ENCODE measurements at regions not wholly inside any gene's neighbourhood (a gene's known extent, or its start where the extent isn't known, plus 50 kb on each side); places are given as distances from the start of the nearest gene placed in this dataset.

GRCh38 chr4:163776957-163777356 is 282.5 kb downstream of the TMA16 start:
- Mint-ChIP-seq H3K36me3 (no peaks in the 10 kb centered on the region), H3K27me3 (ENCODE audit: low read depth) (no peaks in the 10 kb centered on the region), H3K9me3 (no peaks in the 10 kb centered on the region), H3K27ac (no peak overlapping the region), H3K4me1 (peaks cover 2% of the 10 kb centered on the region; the same call in 1 of the 2 replicates), H3K4me3 (no peak overlapping the region)
- ChIA-PET POLR2A (no interaction called here), CTCF (no interaction called here)
- no peak for TF ChIP-seq E2F5 (CRISPR knock-in tag; IDR thresholded peaks at IDR 0.05)
- DNase-seq (ENCODE audit: low spot score) (no peak), ATAC-seq (no peak)

- ATAC-seq (no peak), DNase-seq (ENCODE audit: low spot score) (no peak)
- no peak for TF ChIP-seq USF1 (CRISPR knock-in tag; IDR thresholded peaks at IDR 0.05)
- no peak for TF ChIP-seq ZNF232 (CRISPR knock-in tag; IDR thresholded peaks at IDR 0.05)
- TF ChIP-seq CBFB (CRISPR knock-in tag; IDR thresholded peaks at IDR 0.05; ENCODE audit: low read depth): no peak
- TF ChIP-seq ZNF396 (CRISPR knock-in tag; IDR thresholded peaks at IDR 0.05; ENCODE audit: borderline replicate concordance): no peak
- TF ChIP-seq PRDM15 (CRISPR knock-in tag; IDR thresholded peaks at IDR 0.05): no peak
- no peak for TF ChIP-seq IRF2 (CRISPR knock-in tag; IDR thresholded peaks at IDR 0.05; ENCODE audit: borderline replicate concordance, low read depth)
- no peak for TF ChIP-seq IRF1 (CRISPR knock-in tag; IDR thresholded peaks at IDR 0.05)
- TF ChIP-seq PRRX2 (CRISPR knock-in tag; IDR thresholded peaks at IDR 0.05): no peak
- no peak for TF ChIP-seq ZNF425 (CRISPR knock-in tag; conservative IDR thresholded peaks at IDR 0.05)
- no peak for TF ChIP-seq GRHL2 (CRISPR knock-in tag; IDR thresholded peaks at IDR 0.05; ENCODE audit: insufficient replicate concordance, severe bottlenecking)
- no peak for TF ChIP-seq ATF2 (CRISPR knock-in tag; IDR thresholded peaks at IDR 0.05; ENCODE audit: borderline replicate concordance, low read depth)
- TF ChIP-seq FOXP1 (CRISPR knock-in tag; IDR thresholded peaks at IDR 0.05; ENCODE audit: borderline replicate concordance): no peak
- H3K36me3 Mint-ChIP-seq: peaks cover 5% of the 10 kb centered on the region; the same call in 1 of the 2 replicates
- H3K27ac Mint-ChIP-seq: no peak overlapping the region
- POLR2A ChIA-PET: no interaction called here
- H3K4me1 Mint-ChIP-seq: no peaks in the 10 kb centered on the region
- H3K27me3 Mint-ChIP-seq (ENCODE audit: low read depth): no peaks in the 10 kb centered on the region
- CTCF ChIA-PET: no interaction called here
- no peak overlapping the region for H3K4me3 Mint-ChIP-seq
- peaks cover 15% of the 10 kb centered on the region for H3K9me3 Mint-ChIP-seq
Measured at GRCh38 chr4:163781726-163782125, 287.2 kb downstream of the TMA16 start.

Measured in WTC11 (cell line).